HG03520 (cell line): ENCODE measurements at regions not wholly inside any gene's neighbourhood (a gene's known extent, or its start where the extent isn't known, plus 50 kb on each side); places are given as distances from the start of the nearest gene placed in this dataset.
A peak's percentile ranks its signal among the peaks of the same experiment; 100 is the strongest.
"Not testable (repeated sequence)": the region's sequence is repeated elsewhere in the genome, so short reads cannot be mapped to it uniquely, and the experiment has no call there.

ENCODE experiments used
- ATAC-seq: cut with Tn5 transposase; IDR thresholded peaks from one replicate; pipeline ENCODE4 v1.9.1; 2021; ENCODE audit warnings: mild to moderate bottlenecking, moderate library complexity; ENCODE audit not compliant: unreplicated experiment

GRCh38 chrX:38937926-38938325 is 136.7 kb downstream of the MID1IP1 start:
- ATAC-seq, result no peak

DNA sequence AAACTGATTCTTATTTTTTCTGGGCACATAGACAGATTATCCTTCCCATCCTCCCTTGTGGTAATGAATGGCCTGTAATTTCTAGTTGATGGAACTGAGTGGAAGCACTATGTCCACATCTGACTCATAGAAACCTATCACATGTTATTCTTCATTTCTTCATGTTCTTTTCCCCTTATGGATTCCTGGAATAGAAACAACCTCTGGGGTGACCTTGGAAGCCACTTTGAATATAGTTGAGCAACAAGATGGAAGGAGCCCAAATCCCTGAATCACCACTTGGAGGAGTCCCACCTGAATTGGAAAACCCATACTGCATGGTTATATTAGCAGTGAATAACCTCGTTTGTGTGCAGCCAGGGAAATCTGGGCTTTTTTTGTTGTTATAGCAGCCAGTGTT is 137.8 kb downstream of the MID1IP1 start:
- no peak for ATAC-seq

GRCh38 chrX:38940547-38940946 is 139.3 kb downstream of the MID1IP1 start:
- no peak for ATAC-seq

- no peak for ATAC-seq
Observed at GRCh38 chrX:38941675-38942074, 140.4 kb downstream of the MID1IP1 start.

DNA sequence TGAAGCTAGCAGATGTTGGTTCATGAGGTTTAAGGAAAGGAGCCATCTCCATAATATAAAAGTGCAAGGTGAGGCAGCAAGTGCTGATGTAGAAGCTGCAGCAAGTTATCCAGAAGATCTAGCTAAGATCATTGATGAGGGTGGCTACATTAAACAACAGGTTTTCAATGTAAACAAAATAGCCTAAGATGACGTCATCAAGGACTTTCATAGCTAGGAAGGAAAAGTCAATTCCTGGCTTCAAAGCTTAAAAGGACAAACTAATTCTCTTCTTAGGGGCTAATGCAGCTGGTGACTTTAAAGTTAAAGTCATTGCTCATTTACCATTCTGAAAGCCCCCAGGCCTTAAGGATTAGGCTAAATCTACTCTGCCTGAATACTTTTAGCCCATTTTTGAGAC is 141.9 kb downstream of the MID1IP1 start:
- ATAC-seq, result no peak

DNA sequence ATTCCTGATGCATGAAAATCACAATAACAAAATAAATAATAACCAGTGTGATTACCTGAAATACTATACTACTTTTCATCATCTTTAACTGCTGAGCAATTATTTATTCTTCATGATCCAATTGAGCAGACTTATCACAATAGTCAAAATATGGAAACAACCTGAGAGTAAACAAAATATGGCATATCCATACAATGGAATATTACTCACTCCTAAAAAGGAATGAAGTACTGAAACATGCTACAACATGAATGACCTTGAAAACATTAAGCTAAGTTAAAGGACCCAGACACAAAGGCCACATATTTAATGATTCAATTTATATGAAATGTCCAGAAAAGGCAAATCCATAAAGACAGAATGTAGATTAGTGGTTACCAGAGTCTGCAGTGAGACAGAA is 146.8 kb downstream of the MID1IP1 start:
- ATAC-seq, result no peak

DNA sequence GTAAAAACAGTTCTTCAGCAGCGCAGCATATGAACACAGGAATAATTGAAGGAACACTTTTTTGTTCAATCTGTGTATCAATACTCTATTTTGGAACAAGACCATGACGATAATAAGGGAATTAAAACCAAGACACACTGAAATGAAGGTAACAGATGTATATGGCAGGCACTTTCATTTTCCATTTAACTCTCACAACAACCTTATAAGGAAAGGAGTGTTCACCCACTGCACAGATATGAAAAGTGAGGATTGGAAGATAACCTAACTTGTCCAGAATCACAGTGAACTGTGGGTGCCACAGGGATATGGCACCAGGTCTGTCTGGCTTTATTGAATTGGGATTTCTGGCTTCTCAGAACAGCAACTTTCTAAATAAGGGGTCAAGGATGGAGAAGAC is 153.3 kb downstream of the MID1IP1 start:
- no peak for ATAC-seq

- no peak for ATAC-seq
Observed at GRCh38 chrX:38959736-38960135, 158.5 kb downstream of the MID1IP1 start.

DNA sequence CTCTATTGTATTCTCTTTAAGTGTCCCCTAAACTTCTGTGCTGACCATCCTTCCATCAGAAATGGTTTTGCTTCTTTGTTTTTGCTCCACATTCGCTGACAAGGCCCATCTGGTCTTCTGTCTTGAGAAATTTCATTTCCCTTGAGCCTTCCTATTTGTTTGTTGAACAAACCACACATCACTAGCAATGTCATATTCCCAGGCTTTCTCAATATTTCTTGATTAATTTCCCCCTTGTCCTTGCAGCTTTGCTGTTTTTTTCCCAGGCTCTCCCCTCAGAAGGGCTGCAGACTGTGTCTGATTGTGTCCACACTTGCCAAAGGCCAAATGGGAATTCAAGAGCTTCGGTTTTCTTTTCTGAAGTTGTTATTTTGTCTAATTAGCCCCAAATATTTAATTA is 158.9 kb downstream of the MID1IP1 start:
- ATAC-seq, result no peak

DNA sequence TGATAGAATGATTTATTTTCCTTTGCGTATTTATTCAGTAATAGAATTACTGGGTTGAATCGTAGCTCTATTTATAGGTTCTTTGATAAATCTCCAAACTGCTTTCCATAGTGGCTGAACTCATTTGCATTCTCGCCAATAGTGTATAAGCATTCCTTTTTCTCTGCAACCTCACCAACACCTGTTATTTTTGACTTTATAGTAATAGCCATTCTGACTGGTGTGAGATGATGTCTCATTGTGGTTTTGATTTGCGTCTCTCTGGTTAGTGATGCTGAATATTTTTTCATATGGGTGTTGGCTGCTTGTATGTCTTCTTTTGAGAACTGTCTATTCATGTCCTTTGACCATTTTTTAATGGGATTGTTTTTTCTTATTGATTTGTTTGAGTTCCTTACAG is 160.7 kb downstream of the MID1IP1 start:
- no peak for ATAC-seq

DNA sequence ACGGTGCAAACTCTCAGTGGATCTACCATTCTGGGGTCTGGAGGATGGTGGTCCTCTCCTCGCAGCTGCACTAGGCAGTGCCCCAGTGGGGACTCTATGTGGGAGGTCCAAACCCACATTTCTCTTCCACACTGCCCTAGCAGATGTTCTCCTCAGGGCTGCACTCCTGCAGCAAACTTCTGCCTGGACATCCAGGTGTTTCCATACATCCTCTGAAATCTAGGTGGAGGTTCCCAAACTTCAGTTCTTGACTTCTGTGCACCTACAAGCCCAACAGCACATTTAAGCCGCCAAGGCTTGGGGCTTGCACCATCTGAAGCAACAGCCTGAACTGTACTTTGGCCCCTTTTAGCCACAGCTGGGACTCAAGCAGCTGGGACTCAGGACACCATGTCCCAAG is 162.0 kb downstream of the MID1IP1 start:
- not testable (repeated sequence) for ATAC-seq

DNA sequence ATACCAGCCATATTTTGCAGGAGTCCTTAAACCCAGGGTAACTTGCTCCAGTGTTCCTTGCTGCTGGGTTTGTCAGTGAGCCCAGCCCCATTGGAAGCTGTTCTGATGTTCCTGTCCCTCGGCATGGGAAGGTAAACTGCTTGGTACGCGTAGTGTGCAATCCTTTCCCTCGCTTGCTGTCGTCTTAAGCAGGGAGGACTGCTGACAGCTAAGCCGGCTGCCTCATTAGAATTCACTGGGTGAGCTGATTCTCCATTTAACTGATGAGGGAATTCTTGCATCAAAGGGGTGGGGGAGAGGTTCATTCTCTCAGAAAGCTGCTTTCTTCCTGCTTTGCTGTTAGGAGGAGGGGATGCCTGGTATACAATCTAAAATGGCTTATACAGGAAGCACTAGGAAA is 164.6 kb downstream of the MID1IP1 start:
- no peak for ATAC-seq

DNA sequence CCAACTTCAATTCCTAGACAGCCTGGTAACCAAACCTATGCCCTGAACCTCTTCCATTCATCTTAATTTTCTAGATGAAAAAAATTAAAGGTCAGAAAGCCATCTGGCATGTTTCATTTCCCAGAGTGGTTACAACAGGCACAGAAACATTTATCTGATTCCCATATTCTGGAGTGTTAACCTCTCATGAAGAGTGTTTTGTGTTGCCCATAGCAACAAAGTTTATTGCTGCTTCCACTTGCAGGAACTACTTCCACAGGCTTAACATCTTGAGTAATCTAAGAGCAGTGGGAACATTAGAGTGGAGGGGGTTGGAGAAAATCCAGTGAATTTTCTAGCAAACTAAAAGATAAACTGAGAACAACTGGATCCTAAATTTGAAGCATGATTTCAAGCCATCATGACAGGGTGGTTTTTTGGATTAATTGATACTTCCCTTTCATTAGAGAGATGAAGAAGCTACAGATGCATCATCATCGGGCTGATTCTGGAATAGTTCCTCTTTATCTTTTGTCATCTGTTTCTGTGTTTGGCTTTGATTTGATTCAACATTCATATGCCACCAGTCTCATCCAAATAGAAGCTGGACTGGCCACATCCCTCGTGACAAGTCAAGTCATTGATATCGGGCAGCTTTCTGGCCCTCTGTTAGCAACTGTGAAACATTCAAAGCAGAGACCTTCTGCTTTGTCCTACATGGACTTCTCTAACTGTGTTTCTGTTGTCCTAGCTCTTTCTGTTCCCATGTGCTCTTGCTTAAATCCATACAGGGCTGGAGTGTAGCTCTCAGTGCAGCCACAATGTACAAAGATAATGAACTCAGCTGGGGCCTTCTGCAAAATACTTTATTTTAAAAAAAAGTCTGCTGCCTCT is 167.3 kb downstream of the MID1IP1 start:
- no peak for ATAC-seq

- ATAC-seq, result peak; percentile 67
Observed at GRCh38 chrX:38970074-38970473, 168.8 kb downstream of the MID1IP1 start.

- ATAC-seq, result no peak
Observed at GRCh38 chrX:38970845-38971244, 169.6 kb downstream of the MID1IP1 start.

GRCh38 chrX:38973322-38973721 is 172.1 kb downstream of the MID1IP1 start:
- ATAC-seq, result no peak

DNA sequence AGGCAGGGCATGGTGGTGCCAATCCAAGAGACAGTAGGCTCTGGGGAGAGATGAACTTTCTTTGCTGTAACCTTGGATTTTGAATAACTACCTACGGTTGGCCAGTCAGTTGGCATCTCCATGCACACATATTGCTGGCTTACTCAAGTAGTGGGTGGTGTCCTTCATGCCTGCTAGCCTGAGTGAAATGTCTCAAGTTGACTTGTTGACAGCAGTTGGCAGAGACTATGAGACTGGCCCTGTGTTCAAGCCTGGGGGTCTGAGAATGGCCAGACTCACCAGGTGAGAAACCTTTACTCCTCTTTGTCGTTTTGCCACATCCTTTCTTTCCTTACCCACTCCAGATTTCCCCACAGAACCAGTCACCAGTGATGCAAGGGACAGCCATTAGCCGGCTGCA is 173.3 kb downstream of the MID1IP1 start:
- no peak for ATAC-seq

- ATAC-seq, result no peak
Observed at GRCh38 chrX:38975368-38975942, 174.2 kb downstream of the MID1IP1 start.

DNA sequence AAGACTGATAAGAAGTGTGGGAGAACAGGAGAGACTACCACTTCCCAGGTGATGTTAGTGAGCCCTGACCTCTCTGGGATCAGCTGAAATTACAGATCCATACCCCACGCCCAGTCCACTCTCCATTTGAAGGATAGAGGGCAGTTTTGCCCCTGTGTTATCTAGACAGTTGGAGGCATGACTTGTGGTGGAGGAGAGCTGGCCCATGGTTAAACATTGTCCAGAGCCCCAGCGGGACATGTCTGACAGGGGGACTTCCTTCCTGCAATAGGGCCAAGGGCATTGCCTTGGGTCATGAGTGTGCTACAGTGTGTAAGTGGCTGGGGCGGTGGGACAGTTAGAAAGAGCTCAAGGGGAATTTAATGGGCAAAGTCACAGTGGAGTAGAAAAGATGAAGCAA is 181.1 kb downstream of the MID1IP1 start:
- ATAC-seq, result no peak

DNA sequence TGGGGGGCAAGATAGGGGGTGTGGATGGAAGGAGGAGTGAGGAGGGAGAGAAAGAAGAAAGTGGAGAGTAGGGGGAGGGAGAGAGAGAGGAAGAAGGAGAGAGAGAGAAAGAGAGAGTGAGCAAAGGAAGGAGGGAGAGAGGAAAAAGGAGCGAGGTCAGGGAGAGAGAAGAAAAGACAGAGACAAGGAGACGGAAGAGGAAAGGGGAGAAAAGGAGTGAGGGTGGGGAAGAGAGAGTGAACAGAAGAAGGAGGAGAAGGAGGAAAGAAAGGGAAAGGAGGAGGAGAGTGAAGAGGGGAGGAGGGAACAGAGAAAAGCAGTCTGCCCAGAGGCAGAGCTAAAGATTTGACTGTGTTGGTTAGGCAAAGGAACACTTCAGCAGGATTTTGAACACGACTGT is 181.6 kb downstream of the MID1IP1 start:
- no peak for ATAC-seq

- ATAC-seq, result no peak
Observed at GRCh38 chrX:38985375-38985774, 184.1 kb downstream of the MID1IP1 start.

DNA sequence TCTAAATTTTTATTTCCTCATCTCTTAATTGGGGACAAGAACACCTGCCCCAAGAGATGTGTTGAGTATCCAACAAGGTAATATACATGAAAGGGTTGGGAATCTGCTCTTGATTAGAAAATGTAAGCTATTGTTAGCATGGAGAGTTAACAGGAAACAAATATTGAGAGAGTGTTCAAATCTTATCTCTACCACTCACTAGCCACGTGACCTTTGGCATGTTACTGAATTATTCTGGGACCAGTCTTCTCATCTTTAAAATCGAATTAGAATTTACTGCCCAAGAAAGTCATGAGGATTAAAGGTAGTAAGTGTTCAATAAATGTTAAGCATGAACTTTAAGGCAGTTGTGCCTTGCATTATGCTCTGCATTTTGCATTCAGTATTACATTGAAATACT is 184.7 kb downstream of the MID1IP1 start:
- no peak for ATAC-seq

GRCh38 chrX:38986586-38986985 is 185.3 kb downstream of the MID1IP1 start:
- no peak for ATAC-seq
